Hematopoietic multipotent progenitor cell (in vitro differentiated cells): ENCODE measurements at regions not wholly inside any gene's neighbourhood (a gene's known extent, or its start where the extent isn't known, plus 50 kb on each side); places are given as distances from the start of the nearest gene placed in this dataset.
"Not testable (repeated sequence)": the region's sequence is repeated elsewhere in the genome, so short reads cannot be mapped to it uniquely, and the experiment has no call there.

Source experiments
- DNase-seq, 3 donors: peaks; one replicate each; pipeline ENCODE4 v3.0.0-alpha.2; 2011 to 2015; ENCODE audit warnings: low read depth in 2 of 3, low spot score in 2 of 3

GRCh38 chr1:238406098-238406860, 515.6 kb upstream of the ZP4 start:
- DNase-seq, result peak in 2 of 3 donors; percentile 14 to 69

GRCh38 chr1:238404921-238405320, 514.2 kb upstream of the ZP4 start:
- DNase-seq, result no peak

- DNase-seq, result no peak
Observed at GRCh38 chr1:238404481-238404880, 513.8 kb upstream of the ZP4 start.

GRCh38 chr1:238401144-238401543, 510.4 kb upstream of the ZP4 start:
- no peak for DNase-seq

- DNase-seq, result peak in 1 of 3 donors; percentile 12
Observed at GRCh38 chr1:238399558-238399957, 508.8 kb upstream of the ZP4 start.

GRCh38 chr1:238396140-238396539, 505.4 kb upstream of the ZP4 start:
- DNase-seq, result no peak

GRCh38 chr1:238384381-238384780, 493.7 kb upstream of the ZP4 start:
- no peak for DNase-seq

GRCh38 chr1:238380167-238380566, 489.4 kb upstream of the ZP4 start:
- DNase-seq, result no peak

- not testable (repeated sequence) for DNase-seq
Observed at GRCh38 chr1:238379446-238379845, 488.7 kb upstream of the ZP4 start.

GRCh38 chr1:238377280-238377919, 486.7 kb upstream of the ZP4 start:
- no peak for DNase-seq

GRCh38 chr1:238370599-238370998, 479.9 kb upstream of the ZP4 start:
- DNase-seq, result no peak

GRCh38 chr1:238364214-238364892, 473.6 kb upstream of the ZP4 start:
- DNase-seq, result no peak

- no peak for DNase-seq
Observed at GRCh38 chr1:238360474-238360873, 469.8 kb upstream of the ZP4 start.

- DNase-seq, result no peak
Observed at GRCh38 chr1:238350471-238350870, 459.7 kb upstream of the ZP4 start.

- no peak for DNase-seq
Observed at GRCh38 chr1:238346340-238346739, 455.6 kb upstream of the ZP4 start.

GRCh38 chr1:238345837-238346236, 455.1 kb upstream of the ZP4 start:
- DNase-seq, result no peak

GRCh38 chr1:238343852-238344251, 453.1 kb upstream of the ZP4 start:
- DNase-seq, result no peak

- DNase-seq, result no peak
Observed at GRCh38 chr1:238341395-238341794, 450.7 kb upstream of the ZP4 start.

GRCh38 chr1:238340989-238341388, 450.3 kb upstream of the ZP4 start:
- no peak for DNase-seq

- no peak for DNase-seq
Observed at GRCh38 chr1:238336531-238336930, 445.8 kb upstream of the ZP4 start.

- no peak for DNase-seq
Observed at GRCh38 chr1:238334170-238334569, 443.4 kb upstream of the ZP4 start.

GRCh38 chr1:238331557-238331956, 440.8 kb upstream of the ZP4 start:
- no peak for DNase-seq
